ENCODE measurements at regions not wholly inside any gene's neighbourhood (a gene's known extent, or its start where the extent isn't known, plus 50 kb on each side); places are given as distances from the start of the nearest gene placed in this dataset.

- Histone ChIP-seq H3K9ac (ENCODE audit: low read length) (no peak overlapping the region), H4K20me1 (ENCODE audit: low read depth, low read length) (no peaks in the 10 kb centered on the region), H3F3A (ENCODE audit: insufficient read depth) (peaks cover 3% of the 10 kb centered on the region; the same call in 1 of the 2 replicates), H3K79me2 (ENCODE audit: insufficient read depth, low read length) (no peaks in the 10 kb centered on the region), H3K27me3 (ENCODE audit: low read length) (no peaks in the 10 kb centered on the region), H3K36me3 (ENCODE audit: low read length) (no peaks in the 10 kb centered on the region), H3K27ac (ENCODE audit: low read depth, low read length) (no peak overlapping the region), H2AFZ (ENCODE audit: low read depth, low read length, severe bottlenecking) (no peak overlapping the region), H3K9me3 (ENCODE audit: insufficient read depth, low read length) (no peaks in the 10 kb centered on the region), H3K4me3 (ENCODE audit: insufficient read depth, low read length, poor library complexity, severe bottlenecking) (no peak overlapping the region), H3K9me2 (replicated peaks; ENCODE audit: insufficient read depth, low read length) (no peaks in the 10 kb centered on the region), H3K4me2 (ENCODE audit: low read depth, low read length, poor library complexity, severe bottlenecking) (no peak overlapping the region)
- TF ChIP-seq, protein P1, sequence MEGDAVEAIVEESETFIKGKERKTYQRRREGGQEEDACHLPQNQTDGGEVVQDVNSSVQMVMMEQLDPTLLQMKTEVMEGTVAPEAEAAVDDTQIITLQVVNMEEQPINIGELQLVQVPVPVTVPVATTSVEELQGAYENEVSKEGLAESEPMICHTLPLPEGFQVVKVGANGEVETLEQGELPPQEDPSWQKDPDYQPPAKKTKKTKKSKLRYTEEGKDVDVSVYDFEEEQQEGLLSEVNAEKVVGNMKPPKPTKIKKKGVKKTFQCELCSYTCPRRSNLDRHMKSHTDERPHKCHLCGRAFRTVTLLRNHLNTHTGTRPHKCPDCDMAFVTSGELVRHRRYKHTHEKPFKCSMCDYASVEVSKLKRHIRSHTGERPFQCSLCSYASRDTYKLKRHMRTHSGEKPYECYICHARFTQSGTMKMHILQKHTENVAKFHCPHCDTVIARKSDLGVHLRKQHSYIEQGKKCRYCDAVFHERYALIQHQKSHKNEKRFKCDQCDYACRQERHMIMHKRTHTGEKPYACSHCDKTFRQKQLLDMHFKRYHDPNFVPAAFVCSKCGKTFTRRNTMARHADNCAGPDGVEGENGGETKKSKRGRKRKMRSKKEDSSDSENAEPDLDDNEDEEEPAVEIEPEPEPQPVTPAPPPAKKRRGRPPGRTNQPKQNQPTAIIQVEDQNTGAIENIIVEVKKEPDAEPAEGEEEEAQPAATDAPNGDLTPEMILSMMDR (IDR thresholded peaks at IDR 0.05; ENCODE audit: insufficient read depth, low read length, poor library complexity, severe bottlenecking): no peak
- no peak for TF ChIP-seq EZH2phosphoT487 (conservative IDR thresholded peaks at IDR 0.05; ENCODE audit: low read length)
Measured at GRCh38 chr3:72088486-72089025, 303.6 kb upstream of the PROK2 start.

GRCh38 chr3:72087420-72087819 lies 302.5 kb upstream of the PROK2 start:
- H3K4me3 ChIP-seq (ENCODE audit: insufficient read depth, low read length, poor library complexity, severe bottlenecking): no peak overlapping the region
- no peaks in the 10 kb centered on the region for H3K79me2 ChIP-seq (ENCODE audit: insufficient read depth, low read length)
- H3K9me2 ChIP-seq (replicated peaks; ENCODE audit: insufficient read depth, low read length): no peaks in the 10 kb centered on the region
- no peak for TF ChIP-seq EZH2phosphoT487 (conservative IDR thresholded peaks at IDR 0.05; ENCODE audit: low read length)
- TF ChIP-seq, protein P1 (IDR thresholded peaks at IDR 0.05; ENCODE audit: insufficient read depth, low read length, poor library complexity, severe bottlenecking): no peak
- no peaks in the 10 kb centered on the region for H3K36me3 ChIP-seq (ENCODE audit: low read length)
- H3F3A ChIP-seq (ENCODE audit: insufficient read depth): no peaks in the 10 kb centered on the region
- no peaks in the 10 kb centered on the region for H3K27me3 ChIP-seq (ENCODE audit: low read length)
- H3K9ac ChIP-seq (ENCODE audit: low read length): no peak overlapping the region
- no peaks in the 10 kb centered on the region for H3K9me3 ChIP-seq (ENCODE audit: insufficient read depth, low read length)
- no peak overlapping the region for H3K4me2 ChIP-seq (ENCODE audit: low read depth, low read length, poor library complexity, severe bottlenecking)
- H4K20me1 ChIP-seq (ENCODE audit: low read depth, low read length): no peaks in the 10 kb centered on the region
- H2AFZ ChIP-seq (ENCODE audit: low read depth, low read length, severe bottlenecking): no peak overlapping the region
- H3K27ac ChIP-seq (ENCODE audit: low read depth, low read length): no peak overlapping the region

- Histone ChIP-seq H3K27me3 (ENCODE audit: low read length) (no peaks in the 10 kb centered on the region), H2AFZ (ENCODE audit: low read depth, low read length, severe bottlenecking) (no peak overlapping the region), H3K36me3 (ENCODE audit: low read length) (no peaks in the 10 kb centered on the region), H3K9me2 (replicated peaks; ENCODE audit: insufficient read depth, low read length) (no peaks in the 10 kb centered on the region), H3K9ac (ENCODE audit: low read length) (no peak overlapping the region), H3K4me2 (ENCODE audit: low read depth, low read length, poor library complexity, severe bottlenecking) (peak overlapping the region; percentile 22), H3K4me3 (ENCODE audit: insufficient read depth, low read length, poor library complexity, severe bottlenecking) (no peak overlapping the region), H3K27ac (ENCODE audit: low read depth, low read length) (no peak overlapping the region), H3F3A (ENCODE audit: insufficient read depth) (no peaks in the 10 kb centered on the region), H3K79me2 (ENCODE audit: insufficient read depth, low read length) (no peaks in the 10 kb centered on the region), H3K9me3 (ENCODE audit: insufficient read depth, low read length) (no peaks in the 10 kb centered on the region), H4K20me1 (ENCODE audit: low read depth, low read length) (no peaks in the 10 kb centered on the region)
- TF ChIP-seq EZH2phosphoT487 (conservative IDR thresholded peaks at IDR 0.05; ENCODE audit: low read length): no peak
- TF ChIP-seq, protein P1 (IDR thresholded peaks at IDR 0.05; ENCODE audit: insufficient read depth, low read length, poor library complexity, severe bottlenecking): no peak
Measured at GRCh38 chr3:72086743-72087087, 301.8 kb upstream of the PROK2 start.

Measured in SU-DHL-6 (cell line).